SW480 (cell line): ENCODE measurements at regions not wholly inside any gene's neighbourhood (a gene's known extent, or its start where the extent isn't known, plus 50 kb on each side); places are given as distances from the start of the nearest gene placed in this dataset.
"Not testable (repeated sequence)": the region's sequence is repeated elsewhere in the genome, so short reads cannot be mapped to it uniquely, and the experiment has no call there.

ENCODE experiments used
- DNase-seq: peaks from one replicate; pipeline ENCODE4 v3.0.0-alpha.2; 2016; ENCODE audit warnings: low spot score

DNA sequence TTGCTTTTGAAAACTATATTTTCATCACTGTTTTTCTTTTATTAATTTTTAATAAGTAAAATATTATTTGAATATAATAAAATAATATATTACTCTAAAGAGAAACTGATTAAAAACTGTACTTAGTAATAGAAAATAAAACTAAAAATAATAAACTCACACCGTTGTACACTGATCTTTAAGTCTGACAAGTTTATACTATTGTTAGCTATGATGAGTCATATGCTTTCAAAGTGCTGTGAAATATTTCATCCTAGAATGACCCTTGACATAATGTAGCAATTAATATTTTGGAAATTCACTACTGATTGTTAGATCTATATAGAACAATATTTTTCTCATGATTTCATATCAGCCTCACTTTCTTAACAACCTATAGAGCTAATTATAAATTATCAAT, 1040.6 kb upstream of the SPRY2 start:
- no peak for DNase-seq

GRCh38 chr13:81379183-81379582, 1038.3 kb upstream of the SPRY2 start:
- no peak for DNase-seq

DNA sequence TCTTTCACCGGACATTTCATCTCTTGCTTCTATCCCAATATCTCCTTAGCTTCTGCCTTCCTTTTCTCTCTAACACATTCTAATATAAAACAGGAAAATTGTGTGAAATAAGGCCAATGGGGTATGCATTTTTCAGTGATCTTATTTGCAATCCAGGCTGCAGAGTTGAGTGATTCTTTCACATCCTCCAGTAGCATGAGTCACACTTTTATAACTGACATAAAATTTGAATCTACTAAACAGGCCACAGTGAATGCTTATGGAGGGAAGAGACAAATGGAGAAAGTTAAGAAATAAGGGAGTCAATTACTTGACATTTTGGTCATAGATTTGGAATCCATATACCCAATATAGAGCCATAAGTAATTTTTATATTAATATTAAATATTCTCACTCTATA, 1037.0 kb upstream of the SPRY2 start:
- no peak for DNase-seq

GRCh38 chr13:81375709-81376108, 1034.8 kb upstream of the SPRY2 start:
- DNase-seq: no peak

DNA sequence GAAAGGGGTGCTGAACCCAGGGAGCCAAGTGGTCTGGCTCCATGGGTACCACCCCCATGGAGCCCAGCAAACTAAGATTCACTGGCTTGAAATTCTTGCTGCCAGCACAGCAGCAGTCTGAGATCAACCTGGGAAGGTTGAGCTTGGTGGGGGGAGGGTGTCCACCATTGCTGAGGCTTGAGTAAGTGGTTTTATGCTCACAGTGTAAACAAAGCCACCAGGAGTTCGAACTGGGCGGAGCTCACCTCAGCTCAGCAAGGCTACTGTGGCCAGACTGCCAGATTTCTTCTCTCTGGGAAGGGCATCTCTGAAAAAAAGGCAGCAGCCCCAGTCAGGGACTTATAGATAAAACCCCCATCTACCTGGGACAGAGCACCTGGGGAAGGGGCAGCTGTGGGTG, 1021.8 kb upstream of the SPRY2 start:
- DNase-seq: not testable (repeated sequence)

GRCh38 chr13:81350056-81350455, 1009.1 kb upstream of the SPRY2 start:
- DNase-seq: no peak

GRCh38 chr13:81340118-81341069, 999.5 kb upstream of the SPRY2 start:
- not testable (repeated sequence) for DNase-seq

GRCh38 chr13:81339666-81340065, 998.7 kb upstream of the SPRY2 start:
- DNase-seq: not testable (repeated sequence)

DNA sequence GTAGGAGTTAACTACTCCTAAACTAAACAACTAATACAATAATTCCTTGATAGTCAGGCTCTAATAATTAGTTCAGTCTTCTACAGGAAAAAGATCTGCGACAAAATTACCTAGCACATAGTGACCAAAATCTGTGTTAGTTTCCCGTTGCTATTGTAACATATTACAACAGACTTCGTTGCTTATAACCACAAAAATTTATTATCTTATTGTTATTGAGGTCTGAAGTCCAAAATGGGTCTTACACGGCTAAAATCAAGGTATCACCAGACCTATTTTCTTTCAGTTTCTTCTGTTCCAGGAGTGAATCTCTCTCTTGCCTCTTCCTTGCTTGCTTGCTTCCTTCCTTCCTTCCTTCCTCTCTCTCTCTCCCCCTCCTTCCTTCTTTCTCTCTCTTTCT, 993.6 kb upstream of the SPRY2 start:
- DNase-seq: no peak

GRCh38 chr13:81326913-81327312, 986.0 kb upstream of the SPRY2 start:
- DNase-seq: no peak

DNA sequence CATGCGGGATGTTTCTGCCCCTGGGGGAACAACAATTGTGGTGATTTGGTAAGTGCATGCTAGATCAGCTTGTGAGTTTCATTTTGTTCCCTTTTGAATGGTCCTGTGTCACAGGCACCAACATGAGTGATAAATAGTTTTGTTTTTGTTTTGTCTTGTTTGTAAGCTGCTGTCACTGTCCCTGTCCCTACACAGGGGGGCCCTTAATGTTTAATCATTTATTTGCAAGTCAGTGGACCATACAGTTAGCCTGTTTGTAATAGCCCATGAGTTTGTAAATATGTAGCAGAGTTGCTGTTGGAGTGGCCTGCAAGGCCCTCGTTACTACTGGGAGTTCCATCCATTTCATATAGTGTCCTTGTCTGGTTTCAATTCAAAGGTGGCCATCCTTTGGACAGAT, 979.6 kb upstream of the SPRY2 start:
- DNase-seq: no peak

- no peak for DNase-seq
These were observed 978.4 kb upstream of the SPRY2 start for GRCh38 chr13:81319351-81319750.

DNA sequence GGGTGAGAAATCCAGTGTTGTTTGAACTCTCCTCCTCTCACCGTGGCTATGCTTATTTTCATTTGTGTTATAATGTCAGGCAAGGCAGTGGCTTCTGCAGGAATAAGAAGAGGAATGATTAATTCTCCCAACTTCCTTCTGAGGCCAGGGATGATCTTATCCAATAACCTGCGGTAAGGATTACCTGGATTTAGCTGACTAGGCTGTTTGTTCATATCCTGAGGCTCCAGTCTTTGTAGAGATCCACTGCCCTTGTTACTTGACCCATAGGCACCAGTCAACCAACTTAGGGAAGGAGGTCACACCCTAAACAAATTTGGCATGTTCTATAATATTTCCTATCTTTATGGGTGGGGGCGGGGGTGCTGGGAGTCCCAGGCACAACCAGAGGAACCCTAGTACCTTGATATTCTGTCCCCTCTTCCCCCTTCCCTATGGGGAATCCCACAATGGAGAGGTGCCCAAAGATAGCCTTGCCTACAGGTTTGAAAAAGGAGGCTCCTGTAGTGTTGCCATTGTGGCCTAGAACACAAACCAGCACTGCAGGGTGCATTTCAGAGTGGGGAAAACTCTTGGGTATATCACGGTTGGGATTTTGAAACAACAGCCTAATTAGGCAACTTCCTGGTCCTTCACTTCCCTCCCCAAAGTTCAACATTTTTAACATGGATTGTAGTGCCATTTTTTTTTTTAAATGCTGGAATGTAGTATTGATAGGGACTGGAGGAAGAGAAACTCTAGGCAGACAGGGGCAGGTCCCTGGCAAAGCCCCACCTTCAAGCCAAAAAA, 977.5 kb upstream of the SPRY2 start:
- DNase-seq: no peak

- DNase-seq: no peak
These were observed 973.5 kb upstream of the SPRY2 start for GRCh38 chr13:81314461-81314860.

DNA sequence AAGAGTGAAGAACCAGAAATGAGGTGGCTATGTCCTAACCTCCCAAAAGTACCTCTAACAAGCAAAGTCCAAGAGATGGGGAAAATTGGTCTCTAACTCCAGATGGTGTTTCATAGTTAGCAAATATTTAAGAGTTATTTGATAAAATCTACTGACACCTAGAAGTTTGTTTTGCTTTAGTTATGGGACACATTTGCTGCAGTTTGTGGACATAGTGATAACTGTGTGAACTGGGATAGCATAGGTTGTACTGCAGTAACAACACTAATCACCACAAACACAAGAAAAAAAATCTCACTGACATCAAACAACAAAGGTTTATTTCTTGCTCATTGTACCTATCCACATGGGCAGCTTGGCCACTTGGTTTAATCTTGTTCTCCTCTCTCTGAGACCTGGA, 965.0 kb upstream of the SPRY2 start:
- DNase-seq: no peak

GRCh38 chr13:81304121-81304659, 963.3 kb upstream of the SPRY2 start:
- no peak for DNase-seq

- no peak for DNase-seq
These were observed 961.8 kb upstream of the SPRY2 start for GRCh38 chr13:81302677-81303076.

- no peak for DNase-seq
These were observed 961.2 kb upstream of the SPRY2 start for GRCh38 chr13:81302125-81302524.

DNA sequence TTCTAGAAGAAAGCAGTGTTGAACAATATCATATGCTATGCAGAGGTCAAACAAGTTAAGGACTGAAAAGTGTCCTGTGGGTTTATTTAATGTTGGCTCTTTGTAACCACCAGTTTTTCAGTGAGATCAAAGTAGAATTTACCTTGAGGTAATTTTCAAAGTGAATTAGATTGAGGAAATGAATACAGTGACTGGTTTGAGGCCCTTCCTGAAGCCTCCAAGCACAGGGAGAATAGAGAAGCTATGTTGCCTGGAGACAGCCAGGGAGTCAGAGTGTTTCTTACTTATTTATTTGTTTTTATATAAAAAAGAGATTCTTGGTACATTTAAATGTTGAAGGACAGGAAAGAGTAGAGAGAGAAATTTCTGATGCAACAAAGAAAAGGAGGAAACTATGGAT, 954.3 kb upstream of the SPRY2 start:
- DNase-seq: no peak

GRCh38 chr13:81293594-81294164, 952.8 kb upstream of the SPRY2 start:
- DNase-seq: no peak

GRCh38 chr13:81283561-81283960, 942.6 kb upstream of the SPRY2 start:
- DNase-seq: no peak

DNA sequence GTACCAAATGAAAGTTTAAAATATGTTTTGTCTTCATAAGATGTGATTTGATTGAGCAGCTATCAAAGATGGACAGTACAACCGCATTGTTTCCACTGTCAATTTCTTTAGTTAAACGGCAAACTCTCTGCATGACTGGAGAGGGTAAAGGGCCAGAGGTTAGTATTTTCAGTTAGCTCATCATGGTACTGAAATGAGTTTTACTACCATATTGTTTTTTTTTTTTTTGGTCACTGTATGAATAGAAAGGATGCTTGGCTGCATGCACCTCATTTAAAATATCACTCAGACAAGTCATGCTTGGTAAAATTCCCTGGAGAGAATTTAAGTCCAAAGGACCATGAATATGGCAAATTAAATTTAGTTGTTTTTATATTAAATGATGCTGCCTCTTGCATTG, 942.1 kb upstream of the SPRY2 start:
- DNase-seq: no peak
